H9 (cell line): ENCODE measurements at regions not wholly inside any gene's neighbourhood (a gene's known extent, or its start where the extent isn't known, plus 50 kb on each side); places are given as distances from the start of the nearest gene placed in this dataset.

Experiments
- DNase-seq: peaks from one replicate; pipeline ENCODE4 v3.0.0-alpha.2; 2017
- H2AFZ ChIP-seq: one replicate; pipeline ENCODE4 v1.6.1; 2013; ENCODE audit warnings: mild to moderate bottlenecking, low read length, control low read depth, moderate library complexity
- H2AK5ac ChIP-seq: 2 replicates; pipeline ENCODE4 v1.6.1; 2013; ENCODE audit warnings: low read length, control low read depth, mixed read lengths; ENCODE audit not compliant: insufficient read length
- H2BK120ac ChIP-seq: one replicate; pipeline ENCODE4 v1.6.1; 2013; ENCODE audit warnings: low read depth, mild to moderate bottlenecking, low read length, control low read depth, inconsistent platforms; ENCODE audit not compliant: poor library complexity, severe bottlenecking
- H2BK12ac ChIP-seq: 2 replicates; pipeline ENCODE4 v1.6.1; 2013; ENCODE audit warnings: low read length, control low read depth, mixed read lengths, low read depth; ENCODE audit not compliant: insufficient read length
- H2BK15ac ChIP-seq: 2 replicates; pipeline ENCODE4 v1.6.1; 2013; ENCODE audit warnings: low read depth, low read length, control low read depth
- H2BK20ac ChIP-seq: one replicate; pipeline ENCODE4 v1.6.1; 2013; ENCODE audit warnings: low read depth, mild to moderate bottlenecking, low read length, control low read depth, inconsistent platforms; ENCODE audit not compliant: poor library complexity, severe bottlenecking
- H2BK5ac ChIP-seq: 2 replicates; pipeline ENCODE4 v1.6.1; 2013; ENCODE audit warnings: low read length, control low read depth, mixed read lengths; ENCODE audit not compliant: insufficient read length
- H3K14ac ChIP-seq: 2 replicates; pipeline ENCODE4 v1.6.1; 2013; ENCODE audit warnings: low read length, control low read depth; ENCODE audit not compliant: insufficient read depth
- H3K18ac ChIP-seq: 2 replicates; pipeline ENCODE4 v1.6.1; 2013; ENCODE audit warnings: low read depth, mild to moderate bottlenecking, mixed read lengths, low read length, control low read depth; ENCODE audit not compliant: insufficient read length
- H3K23ac ChIP-seq: 2 replicates; pipeline ENCODE4 v1.6.1; 2013; ENCODE audit warnings: low read length, control low read depth, mixed read lengths, low read depth; ENCODE audit not compliant: insufficient read length
- H3K23me2 ChIP-seq: 2 replicates; pipeline ENCODE4 v1.6.1; 2013; ENCODE audit warnings: low read depth, mild to moderate bottlenecking, mixed read lengths, low read length, control low read depth; ENCODE audit not compliant: insufficient read length, poor library complexity, severe bottlenecking
- H3K27ac ChIP-seq: 2 replicates; pipeline ENCODE4 v1.5.1; 2013; ENCODE audit warnings: low read length, control low read depth, mixed read lengths, low read depth; ENCODE audit not compliant: insufficient read length
- H3K27me3 ChIP-seq: 2 replicates; pipeline ENCODE4 v1.6.1; 2013; ENCODE audit warnings: low read length, control low read depth, inconsistent platforms; ENCODE audit not compliant: insufficient read depth
- H3K4ac ChIP-seq: 2 replicates; pipeline ENCODE4 v1.6.1; 2013; ENCODE audit warnings: low read depth, mild to moderate bottlenecking, control low read depth, inconsistent platforms, low read length, moderate library complexity
- H3K4me1 ChIP-seq: 2 replicates; pipeline ENCODE4 v1.6.1; 2013; ENCODE audit warnings: low read length, control low read depth, inconsistent platforms; ENCODE audit not compliant: insufficient read depth
- H3K4me2 ChIP-seq: 2 replicates; pipeline ENCODE4 v1.6.1; 2013; ENCODE audit warnings: low read length, control low read depth, mixed read lengths; ENCODE audit not compliant: insufficient read length, insufficient read depth
- H3K56ac ChIP-seq: 2 replicates; pipeline ENCODE4 v1.6.1; 2013; ENCODE audit warnings: low read depth, mild to moderate bottlenecking, mixed read lengths, low read length, control low read depth; ENCODE audit not compliant: insufficient read length
- H3K79me1 ChIP-seq: 2 replicates; pipeline ENCODE4 v1.6.1; 2013; ENCODE audit warnings: low read depth, mild to moderate bottlenecking, moderate library complexity, low read length, control low read depth, inconsistent platforms; ENCODE audit not compliant: insufficient read depth, poor library complexity, severe bottlenecking
- H3K79me2 ChIP-seq: 2 replicates; pipeline ENCODE4 v1.6.1; 2013; ENCODE audit warnings: low read length, control low read depth, inconsistent platforms; ENCODE audit not compliant: insufficient read depth
- H3K9ac ChIP-seq: 2 replicates; pipeline ENCODE4 v1.6.1; 2013; ENCODE audit warnings: low read length, control low read depth, mixed read lengths; ENCODE audit not compliant: insufficient read length; ENCODE audit errors: extremely low read depth
- H3K9me3 ChIP-seq: one replicate; pipeline ENCODE4 v1.6.1; 2013; ENCODE audit warnings: low read depth, low read length, inconsistent platforms; ENCODE audit not compliant: control insufficient read depth
- H3T11ph ChIP-seq: one replicate; pipeline ENCODE4 v1.6.1; 2013; ENCODE audit warnings: mild to moderate bottlenecking, low read length, control low read depth, inconsistent platforms
- H4K20me1 ChIP-seq: one replicate; pipeline ENCODE4 v1.6.1; 2013; ENCODE audit not compliant: control insufficient read depth, insufficient read length, insufficient read depth
- H4K5ac ChIP-seq: 2 replicates; pipeline ENCODE4 v1.6.1; 2013; ENCODE audit warnings: low read depth, mild to moderate bottlenecking, mixed read lengths, low read length, control low read depth; ENCODE audit not compliant: insufficient read length
- H4K8ac ChIP-seq: replicated peaks from 2 replicates; pipeline ENCODE4 v1.6.1; 2013; ENCODE audit warnings: low read length, control low read depth, mixed read lengths, low read depth; ENCODE audit not compliant: insufficient read length
- H4K91ac ChIP-seq: 2 replicates; pipeline ENCODE4 v1.6.1; 2013; ENCODE audit warnings: low read depth, mild to moderate bottlenecking, moderate library complexity, mixed read lengths, low read length, control low read depth; ENCODE audit not compliant: insufficient read length
- H3K27ac Mint-ChIP-seq, 3 experiments: 2 replicates in 2 of 3; 3 replicates in 1 of 3; pipeline ENCODE4 v1.8.0; 2020 to 2021; ENCODE audit warnings: mixed read lengths in 3 of 3, mild to moderate bottlenecking in 1 of 3, moderate library complexity in 1 of 3
- H3K27me3 Mint-ChIP-seq: 2 replicates; pipeline ENCODE4 v1.8.0; 2021; ENCODE audit warnings: low read depth, mild to moderate bottlenecking, moderate library complexity, mixed read lengths
- H3K36me3 Mint-ChIP-seq, 3 experiments: 2 replicates in 2 of 3; 3 replicates in 1 of 3; pipeline ENCODE4 v1.8.0; 2020 to 2021; ENCODE audit warnings: low read depth in 3 of 3, mixed read lengths in 3 of 3; ENCODE audit not compliant: insufficient read depth in 1 of 3
- H3K4me1 Mint-ChIP-seq, 2 experiments: 2 replicates each; pipeline ENCODE4 v1.8.0; 2020; ENCODE audit warnings: mixed read lengths in 2 of 2
- H3K4me3 Mint-ChIP-seq, 2 experiments: 2 replicates in 1 of 2; 3 replicates in 1 of 2; pipeline ENCODE4 v1.8.0; 2020 to 2021; ENCODE audit warnings: mild to moderate bottlenecking in 2 of 2, mixed read lengths in 2 of 2, moderate library complexity in 1 of 2
- H3K9me3 Mint-ChIP-seq, 2 experiments: 2 replicates in 1 of 2; 3 replicates in 1 of 2; pipeline ENCODE4 v1.8.0; 2020; ENCODE audit warnings: mild to moderate bottlenecking in 2 of 2, mixed read lengths in 2 of 2, moderate library complexity in 1 of 2
- CTCF ChIP-seq: fragments of 200-600 bp; sonication (generic); conservative IDR thresholded peaks from 3 replicates; pipeline ENCODE4 v1.8.0; 2021; ENCODE audit warnings: antibody characterized with exemption, mild to moderate bottlenecking
- WGBS: extraction: QIAGEN DNeasy Blood & Tissue Kit; methylation state at CpG from one replicate; pipeline ENCODE4 v1.1.7; 2013; ENCODE audit warnings: missing lambda C conversion rate, low lambda C conversion rate, mixed read lengths; ENCODE audit not compliant: insufficient read length; ENCODE audit errors: extremely low coverage; 5-methylcytosine and 5-hydroxymethylcytosine counted together

- Histone ChIP-seq H2BK120ac (no peak overlapping the region), H3K18ac (no peak overlapping the region), H2BK15ac (no peak overlapping the region), H2AFZ (no peak overlapping the region), H2AK5ac (no peak overlapping the region), H3K4ac (no peak overlapping the region), H4K20me1 (peaks cover 4% of the 10 kb centered on the region), H3K4me1 (no peaks in the 10 kb centered on the region; the same call in 1 of the 2 replicates), H3K79me1 (no peaks in the 10 kb centered on the region), H3K27ac (no peak overlapping the region), H3K56ac (no peak overlapping the region), H4K91ac (no peak overlapping the region), H4K5ac (no peak overlapping the region), H3K23ac (no peak overlapping the region), H3K27me3 (no peaks in the 10 kb centered on the region), H3K9ac (no peak overlapping the region), H2BK5ac (no peak overlapping the region), H2BK12ac (no peak overlapping the region), H3T11ph (no peak overlapping the region), H4K8ac (no peak overlapping the region), H3K4me2 (no peak overlapping the region), H3K9me3 (no peaks in the 10 kb centered on the region), H3K14ac (no peak overlapping the region), H3K23me2 (no peaks in the 10 kb centered on the region), H2BK20ac (no peak overlapping the region), H3K79me2 (no peaks in the 10 kb centered on the region)
- DNase-seq = no peak
- H3K36me3 Mint-ChIP-seq = no peaks in the 10 kb centered on the region; a peak in 1 of 7 replicates
- TF ChIP-seq CTCF = no peak
- H3K4me1 Mint-ChIP-seq = peaks cover 6 to 14% of the 10 kb centered on the region in 2 experiments
- H3K9me3 Mint-ChIP-seq = no peaks in the 10 kb centered on the region; a peak in 1 of 5 replicates
- no peak overlapping the region for H3K4me3 Mint-ChIP-seq
- no peak overlapping the region for H3K27ac Mint-ChIP-seq
- WGBS = no CpG with 5 or more reads among the region's 1 CpG
- H3K27me3 Mint-ChIP-seq = no peaks in the 10 kb centered on the region
Observed at GRCh38 chr10:77699080-77699645, 61.6 kb upstream of the KCNMA1 start.
